Ishikawa (cell line): ENCODE measurements at regions not wholly inside any gene's neighbourhood (a gene's known extent, or its start where the extent isn't known, plus 50 kb on each side); places are given as distances from the start of the nearest gene placed in this dataset.

ENCODE experiments used
- CEBPB ChIP-seq: IDR thresholded peaks from 2 replicates; pipeline ENCODE4 v1.6.1; 2012
- CREB1 ChIP-seq: IDR thresholded peaks from 2 replicates; pipeline ENCODE4 v1.6.1; 2012; ENCODE audit warnings: low read depth
- EGR1 ChIP-seq: IDR thresholded peaks from 2 replicates; pipeline ENCODE4 v1.6.1; 2012
- EP300 ChIP-seq: IDR thresholded peaks from 2 replicates; pipeline ENCODE4 v1.6.1; 2012; ENCODE audit warnings: borderline replicate concordance
- FOXM1 ChIP-seq: IDR thresholded peaks from 2 replicates; pipeline ENCODE4 v1.6.1; 2012; ENCODE audit warnings: low read depth, borderline replicate concordance
- NFIC ChIP-seq: IDR thresholded peaks from 2 replicates; pipeline ENCODE4 v1.6.1; 2012
- RAD21 ChIP-seq: IDR thresholded peaks from 2 replicates; pipeline ENCODE4 v1.6.1; 2012; ENCODE audit warnings: low read depth
- TAF1 ChIP-seq: IDR thresholded peaks from 2 replicates; pipeline ENCODE4 v1.6.1; 2012; ENCODE audit warnings: low read depth, mild to moderate bottlenecking
- TCF12 ChIP-seq: IDR thresholded peaks from 2 replicates; pipeline ENCODE4 v1.6.1; 2012; ENCODE audit warnings: low read depth
- TEAD4 ChIP-seq: IDR thresholded peaks from 2 replicates; pipeline ENCODE4 v1.6.1; 2012
- YY1 ChIP-seq: IDR thresholded peaks from 2 replicates; pipeline ENCODE4 v1.6.1; 2012; ENCODE audit warnings: low read depth
- ZBTB7A ChIP-seq: IDR thresholded peaks from 2 replicates; pipeline ENCODE4 v1.6.1; 2012; ENCODE audit warnings: low read depth
- TF ChIP-seq, protein P1 (sequence below): IDR thresholded peaks from 2 replicates; pipeline ENCODE4 v1.6.1; 2012; ENCODE audit warnings: low read depth, mild to moderate bottlenecking
- TF ChIP-seq, protein P2 (sequence below): IDR thresholded peaks from 2 replicates; pipeline ENCODE4 v1.6.1; 2012
- TF ChIP-seq, protein P3 (sequence below): IDR thresholded peaks from 2 replicates; pipeline ENCODE4 v1.6.1; 2012

DNA sequence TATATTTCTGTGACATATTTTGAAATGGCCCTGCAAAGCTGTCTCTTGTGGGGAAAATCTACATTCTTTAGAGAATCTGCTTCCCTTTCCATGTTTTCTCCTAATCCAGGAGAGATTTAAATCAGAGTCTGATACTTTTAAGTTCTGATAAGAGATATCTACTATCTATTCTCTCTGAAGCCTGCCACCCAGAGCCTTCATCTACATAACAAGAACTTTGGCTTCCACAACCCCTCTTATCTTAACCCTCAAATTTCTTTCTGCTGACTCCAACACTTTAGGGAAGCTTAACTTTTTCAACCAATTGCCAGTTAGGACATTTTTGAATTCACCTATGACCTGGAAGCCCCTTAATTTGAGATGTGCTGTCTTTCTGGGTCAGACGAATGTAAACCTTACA is 965.2 kb downstream of the TBC1D22A start:
- TF ChIP-seq CEBPB, result no peak
- no peak for TF ChIP-seq ZBTB7A
- TF ChIP-seq, protein P1, sequence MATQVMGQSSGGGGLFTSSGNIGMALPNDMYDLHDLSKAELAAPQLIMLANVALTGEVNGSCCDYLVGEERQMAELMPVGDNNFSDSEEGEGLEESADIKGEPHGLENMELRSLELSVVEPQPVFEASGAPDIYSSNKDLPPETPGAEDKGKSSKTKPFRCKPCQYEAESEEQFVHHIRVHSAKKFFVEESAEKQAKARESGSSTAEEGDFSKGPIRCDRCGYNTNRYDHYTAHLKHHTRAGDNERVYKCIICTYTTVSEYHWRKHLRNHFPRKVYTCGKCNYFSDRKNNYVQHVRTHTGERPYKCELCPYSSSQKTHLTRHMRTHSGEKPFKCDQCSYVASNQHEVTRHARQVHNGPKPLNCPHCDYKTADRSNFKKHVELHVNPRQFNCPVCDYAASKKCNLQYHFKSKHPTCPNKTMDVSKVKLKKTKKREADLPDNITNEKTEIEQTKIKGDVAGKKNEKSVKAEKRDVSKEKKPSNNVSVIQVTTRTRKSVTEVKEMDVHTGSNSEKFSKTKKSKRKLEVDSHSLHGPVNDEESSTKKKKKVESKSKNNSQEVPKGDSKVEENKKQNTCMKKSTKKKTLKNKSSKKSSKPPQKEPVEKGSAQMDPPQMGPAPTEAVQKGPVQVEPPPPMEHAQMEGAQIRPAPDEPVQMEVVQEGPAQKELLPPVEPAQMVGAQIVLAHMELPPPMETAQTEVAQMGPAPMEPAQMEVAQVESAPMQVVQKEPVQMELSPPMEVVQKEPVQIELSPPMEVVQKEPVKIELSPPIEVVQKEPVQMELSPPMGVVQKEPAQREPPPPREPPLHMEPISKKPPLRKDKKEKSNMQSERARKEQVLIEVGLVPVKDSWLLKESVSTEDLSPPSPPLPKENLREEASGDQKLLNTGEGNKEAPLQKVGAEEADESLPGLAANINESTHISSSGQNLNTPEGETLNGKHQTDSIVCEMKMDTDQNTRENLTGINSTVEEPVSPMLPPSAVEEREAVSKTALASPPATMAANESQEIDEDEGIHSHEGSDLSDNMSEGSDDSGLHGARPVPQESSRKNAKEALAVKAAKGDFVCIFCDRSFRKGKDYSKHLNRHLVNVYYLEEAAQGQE, result no peak
- TF ChIP-seq FOXM1, result no peak
- no peak for TF ChIP-seq EGR1
- TF ChIP-seq, protein P2, sequence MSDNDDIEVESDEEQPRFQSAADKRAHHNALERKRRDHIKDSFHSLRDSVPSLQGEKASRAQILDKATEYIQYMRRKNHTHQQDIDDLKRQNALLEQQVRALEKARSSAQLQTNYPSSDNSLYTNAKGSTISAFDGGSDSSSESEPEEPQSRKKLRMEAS, result no peak
- no peak for TF ChIP-seq TEAD4
- no peak for TF ChIP-seq EP300
- no peak for TF ChIP-seq NFIC
- TF ChIP-seq TAF1, result no peak
- no peak for TF ChIP-seq TCF12
- no peak for TF ChIP-seq RAD21
- TF ChIP-seq, protein P3, sequence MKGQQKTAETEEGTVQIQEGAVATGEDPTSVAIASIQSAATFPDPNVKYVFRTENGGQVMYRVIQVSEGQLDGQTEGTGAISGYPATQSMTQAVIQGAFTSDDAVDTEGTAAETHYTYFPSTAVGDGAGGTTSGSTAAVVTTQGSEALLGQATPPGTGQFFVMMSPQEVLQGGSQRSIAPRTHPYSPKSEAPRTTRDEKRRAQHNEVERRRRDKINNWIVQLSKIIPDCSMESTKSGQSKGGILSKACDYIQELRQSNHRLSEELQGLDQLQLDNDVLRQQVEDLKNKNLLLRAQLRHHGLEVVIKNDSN, result no peak
- TF ChIP-seq YY1, result no peak
- TF ChIP-seq CREB1, result no peak

DNA sequence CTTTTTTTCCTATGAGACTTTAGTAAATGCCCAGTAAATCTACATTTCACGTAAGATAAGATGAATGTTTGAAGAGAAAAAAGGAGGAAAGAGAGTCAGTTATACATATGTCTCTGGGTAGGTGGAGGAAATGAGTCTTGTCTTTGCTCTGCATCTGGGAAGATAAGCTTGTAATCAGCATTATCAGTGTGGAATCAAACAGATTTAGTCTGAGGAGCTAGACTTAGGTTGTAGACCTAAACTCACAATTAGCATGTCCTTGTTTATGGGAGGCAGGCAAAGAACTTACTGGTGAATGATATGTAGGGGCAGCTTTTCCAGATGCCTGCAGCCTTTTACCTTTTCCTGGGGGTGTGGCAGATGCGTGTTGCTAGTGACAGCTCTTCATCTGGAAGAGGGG is 962.3 kb downstream of the TBC1D22A start:
- TF ChIP-seq RAD21 (no peak), FOXM1 (no peak), EP300 (no peak)
- TF ChIP-seq, protein P1, result no peak
- TF ChIP-seq, protein P2, result no peak
- TF ChIP-seq, protein P3, result no peak

DNA sequence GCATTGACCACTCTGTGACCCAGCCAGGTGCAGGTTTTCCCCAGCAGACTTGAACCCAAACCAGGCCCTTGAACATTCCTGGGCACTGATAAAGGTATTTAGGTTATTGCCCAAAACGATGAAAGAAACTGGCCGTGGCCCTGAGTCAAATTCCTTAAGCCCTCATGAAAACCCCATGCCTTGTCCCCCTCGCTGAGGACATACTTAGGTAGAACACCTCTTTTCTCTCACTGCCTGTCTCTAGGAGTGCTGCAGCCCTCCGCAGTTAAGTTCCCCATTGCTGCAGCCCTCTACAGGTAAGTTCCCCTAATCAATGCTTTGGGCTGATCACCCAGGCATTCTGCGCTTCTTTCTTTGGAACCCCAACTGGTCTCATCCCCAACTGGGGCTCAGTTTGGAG is 961.6 kb downstream of the TBC1D22A start:
- TF ChIP-seq EP300 (no peak), TAF1 (no peak), NFIC (no peak), FOXM1 (no peak), RAD21 (no peak), TEAD4 (no peak)
- TF ChIP-seq, protein P3, result no peak
- TF ChIP-seq, protein P2, result no peak

DNA sequence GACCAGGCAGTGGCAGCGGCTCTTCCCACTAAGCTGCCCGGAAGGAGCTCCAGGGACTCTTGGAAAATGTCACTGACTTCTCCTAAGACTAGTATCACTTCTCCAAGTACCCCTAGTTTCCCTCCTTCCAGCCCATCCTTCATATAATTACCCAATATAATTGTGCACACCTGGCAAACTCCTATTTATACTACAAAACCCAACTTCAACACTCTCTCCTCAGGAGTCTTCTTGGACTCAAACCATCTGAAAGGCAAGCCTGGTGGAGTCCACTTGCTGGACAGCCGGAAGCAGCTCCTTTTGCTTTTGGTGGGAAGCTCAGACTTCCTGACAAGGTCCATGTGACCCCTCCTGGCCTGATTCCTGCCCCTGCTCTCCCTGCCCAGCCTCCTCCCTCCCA is 955.9 kb downstream of the TBC1D22A start:
- no peak for TF ChIP-seq TEAD4
- no peak for TF ChIP-seq ZBTB7A
- no peak for TF ChIP-seq EGR1
- no peak for TF ChIP-seq CREB1
- TF ChIP-seq EP300, result no peak
- no peak for TF ChIP-seq RAD21

DNA sequence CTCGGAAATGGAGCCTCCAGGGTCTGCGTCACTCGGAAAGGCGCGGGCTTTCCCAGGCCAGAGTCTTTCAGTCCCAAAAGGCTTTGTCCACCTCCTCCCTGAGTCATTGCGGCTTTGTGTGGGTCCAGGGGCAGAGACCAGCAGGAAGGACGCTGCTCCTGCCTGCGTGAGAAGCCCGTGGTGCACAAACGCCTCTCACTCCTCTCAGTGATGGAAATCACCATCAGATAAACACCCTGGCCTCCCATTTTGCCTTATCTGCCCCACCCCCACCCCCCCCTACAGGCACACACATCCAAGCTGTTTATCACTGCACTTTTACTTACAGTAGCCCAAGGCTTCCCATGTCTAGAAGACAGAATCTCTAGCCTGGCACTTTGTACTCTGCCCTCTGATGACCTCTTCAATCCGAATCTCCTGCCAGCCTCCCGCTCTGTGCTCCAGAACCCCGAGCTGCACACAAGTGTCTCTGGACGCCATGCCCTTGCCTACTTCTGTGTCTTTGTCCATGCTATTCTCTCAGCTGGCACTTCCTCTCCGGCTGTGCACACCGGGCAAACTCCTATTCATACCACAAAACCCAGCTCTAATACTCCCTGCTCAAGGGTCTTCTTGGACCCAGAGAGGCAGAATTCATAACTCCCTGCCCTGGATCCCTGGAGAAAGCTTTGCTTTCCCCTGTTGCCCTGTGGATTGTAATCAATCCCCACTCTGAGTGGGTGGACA is 954.6 kb downstream of the TBC1D22A start:
- TF ChIP-seq YY1 (no peak), CREB1 (no peak), EGR1 (no peak), ZBTB7A (no peak), TAF1 (no peak), NFIC (no peak), TCF12 (no peak)
- TF ChIP-seq, protein P2, result no peak
